GM12891 (cell line): ENCODE measurements at regions not wholly inside any gene's neighbourhood (a gene's known extent, or its start where the extent isn't known, plus 50 kb on each side); places are given as distances from the start of the nearest gene placed in this dataset.

ENCODE experiments used
- DNase-seq: peaks from one replicate; pipeline ENCODE4 v3.0.0; 2011; ENCODE audit warnings: low spot score; ENCODE audit not compliant: insufficient read length
- FAIRE-seq: peaks from 2 replicates; lab custom pipeline; 2011; peaks lifted over from hg19 to GRCh38; lab: Jason Lieb, UNC
- PAX5 ChIP-seq: IDR thresholded peaks from 2 replicates; pipeline ENCODE4 v1.6.1; 2011; ENCODE audit warnings: low read length, moderate library complexity, mild to moderate bottlenecking; ENCODE audit not compliant: insufficient read depth, severe bottlenecking
- POLR2A ChIP-seq: IDR thresholded peaks from 2 replicates; pipeline ENCODE4 v1.6.1; 2011; ENCODE audit warnings: low read depth, low read length, control low read depth
- POLR2AphosphoS5 ChIP-seq: IDR thresholded peaks from 2 replicates; pipeline ENCODE4 v1.6.1; 2011; ENCODE audit warnings: low read depth, low read length, control low read depth
- POU2F2 ChIP-seq: IDR thresholded peaks from 2 replicates; pipeline ENCODE4 v1.6.1; 2011; ENCODE audit warnings: low read depth, mild to moderate bottlenecking, control low read depth, low read length, moderate library complexity
- SPI1 ChIP-seq: IDR thresholded peaks from 2 replicates; pipeline ENCODE4 v1.6.1; 2011; ENCODE audit warnings: low read depth, low read length, control low read depth
- TAF1 ChIP-seq: IDR thresholded peaks from 2 replicates; pipeline ENCODE4 v1.6.1; 2011; ENCODE audit warnings: low read depth, low read length, control low read depth

DNA sequence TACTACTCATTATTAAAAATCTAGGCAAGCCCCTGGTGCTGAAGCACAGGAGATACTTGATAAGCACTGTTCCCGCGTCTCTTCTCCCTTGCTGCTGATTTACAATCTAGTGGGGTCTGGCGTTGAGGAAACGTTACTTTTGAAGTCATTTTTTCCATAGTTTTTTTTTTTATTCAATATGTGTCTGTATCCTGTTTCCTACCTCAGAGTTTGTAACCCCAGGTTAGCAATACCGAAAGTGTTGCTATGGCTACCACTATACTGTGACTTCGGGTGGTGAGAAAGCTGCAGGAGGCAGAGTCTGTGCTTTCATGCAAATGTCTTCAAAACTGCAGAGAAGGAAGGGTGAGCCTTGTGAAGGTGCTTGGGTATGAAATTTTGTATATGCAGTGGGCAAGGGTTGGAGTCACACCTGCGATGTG lies 458.8 kb upstream of the GHITM start:
- FAIRE-seq = peak; percentile 97
- peak; percentile 33 for DNase-seq
- TF ChIP-seq POLR2AphosphoS5 (no peak), POU2F2 (peak; percentile 90), POLR2A (no peak)

DNA sequence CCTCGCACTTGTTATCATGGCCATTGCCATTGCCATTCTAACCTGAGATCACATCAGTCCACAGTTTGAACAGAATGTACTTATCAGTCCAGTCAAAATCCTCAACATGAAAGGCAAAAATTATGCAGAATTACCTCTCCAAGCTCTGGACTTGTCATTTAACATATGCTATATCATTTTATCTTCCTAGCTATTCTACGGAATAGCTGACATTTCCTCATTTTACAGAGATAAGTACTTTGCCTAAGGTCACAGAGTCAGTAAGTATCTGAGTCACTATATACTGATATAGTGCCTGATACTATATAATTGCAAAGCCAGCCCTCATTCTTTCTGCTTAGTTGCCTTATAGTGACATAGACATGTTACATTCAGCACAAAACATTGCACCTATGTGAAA lies 456.9 kb upstream of the GHITM start:
- no peak for TF ChIP-seq TAF1
- DNase-seq = no peak
- FAIRE-seq = peak; percentile 51

DNA sequence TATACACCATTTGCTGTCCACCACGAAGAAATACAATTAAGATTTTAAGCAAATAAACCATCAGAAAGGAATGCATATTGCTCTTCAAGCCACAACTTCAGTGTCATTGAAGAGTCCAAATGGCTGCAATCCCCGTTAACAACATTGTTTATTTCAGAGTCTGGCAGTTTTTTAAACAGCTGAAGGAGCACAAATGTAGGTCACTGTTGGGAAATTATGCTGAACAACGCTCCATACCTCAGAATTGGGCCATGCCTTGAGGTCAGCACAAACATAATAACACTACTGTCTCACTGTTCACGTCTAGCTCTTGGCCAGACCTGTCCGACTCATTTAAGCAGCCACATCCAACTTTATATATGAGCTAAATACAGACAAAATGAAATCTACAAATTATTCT lies 453.9 kb upstream of the GHITM start:
- no peak for DNase-seq
- no peak for FAIRE-seq
- no peak for TF ChIP-seq POLR2AphosphoS5

DNA sequence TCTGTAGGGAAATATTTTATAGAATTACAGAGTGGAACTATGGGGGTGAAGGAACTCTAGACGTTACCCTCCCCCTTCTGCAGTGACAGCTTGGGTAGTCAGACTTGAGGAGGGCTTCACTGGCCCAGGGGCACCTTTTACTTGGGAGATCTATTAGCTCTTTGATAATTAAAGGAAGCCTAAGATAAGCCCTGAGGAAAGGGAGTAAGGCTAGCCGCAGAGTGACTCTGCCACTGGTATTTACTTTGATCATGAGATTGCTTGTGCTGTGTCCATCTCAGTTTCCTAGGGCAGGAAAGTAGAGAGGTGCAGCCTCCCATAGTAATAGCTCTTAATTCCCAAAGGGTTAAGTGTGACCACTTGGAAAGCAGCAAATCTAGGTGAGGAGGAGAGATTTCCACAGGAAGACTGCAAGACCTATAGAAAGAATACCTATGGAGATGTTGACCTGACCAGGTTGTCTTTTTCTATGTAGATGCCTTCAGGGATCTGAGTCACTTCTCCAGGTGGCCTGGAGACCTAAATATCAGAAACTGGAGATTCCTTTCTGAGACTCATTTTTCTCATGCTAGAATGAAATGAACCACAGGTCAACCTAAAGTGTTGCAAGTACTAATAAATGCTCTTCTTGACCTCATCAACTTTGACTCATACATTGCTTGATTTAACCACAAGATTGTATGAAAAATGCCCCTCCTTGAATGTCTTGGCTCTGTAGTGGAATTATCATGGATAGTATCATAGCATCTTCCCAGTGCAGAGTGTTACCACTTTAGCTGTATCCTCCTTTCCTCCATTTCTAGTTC lies 447.3 kb upstream of the GHITM start:
- FAIRE-seq = no peak
- TF ChIP-seq POLR2AphosphoS5 (no peak), PAX5 (no peak), POU2F2 (no peak), TAF1 (no peak), SPI1 (no peak), POLR2A (no peak)
- DNase-seq = no peak

DNA sequence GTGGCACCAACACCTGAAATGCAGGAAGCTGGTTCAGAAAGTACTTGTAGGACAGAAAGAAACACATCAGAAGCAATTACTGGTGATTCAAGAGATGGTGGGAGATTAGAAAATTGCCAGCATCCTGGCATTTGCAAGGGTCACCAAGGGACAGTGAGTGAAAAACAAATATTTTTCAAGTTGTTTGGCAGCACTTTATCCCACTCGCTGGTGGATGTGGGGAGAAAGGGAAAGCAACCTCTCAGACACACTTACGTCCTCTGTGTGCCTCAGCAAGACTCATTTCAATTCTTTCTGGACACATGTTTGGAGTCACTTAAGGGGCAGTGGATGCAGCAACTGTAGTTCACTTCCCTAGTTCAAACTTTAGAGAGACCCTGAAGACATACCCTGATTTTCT lies 440.4 kb upstream of the GHITM start:
- FAIRE-seq (no peak), DNase-seq (no peak)
- TF ChIP-seq TAF1 (no peak), POU2F2 (no peak), POLR2A (no peak), PAX5 (no peak)

DNA sequence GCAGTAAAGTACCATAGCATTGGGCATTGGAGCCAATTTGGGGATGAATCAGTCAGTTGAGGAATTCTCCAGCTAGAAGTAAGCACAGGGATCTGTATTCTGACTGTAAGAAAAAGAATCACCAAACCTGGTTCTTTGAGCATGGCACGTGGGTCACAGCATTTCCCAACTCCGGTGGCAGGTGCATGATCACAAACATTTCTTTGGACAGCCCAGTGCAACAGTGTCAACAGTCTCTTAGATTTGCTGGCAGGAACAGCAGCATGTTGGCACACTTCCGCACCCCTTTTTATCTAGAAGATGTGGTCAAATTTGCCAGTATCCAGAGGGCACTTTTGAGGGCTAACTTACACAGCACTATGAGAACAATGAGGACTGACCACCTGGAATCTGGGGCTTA lies 437.5 kb upstream of the GHITM start:
- TF ChIP-seq PAX5 = no peak
- TF ChIP-seq POLR2AphosphoS5 = no peak
- no peak for TF ChIP-seq POU2F2
- no peak for TF ChIP-seq TAF1
- TF ChIP-seq POLR2A = no peak
- TF ChIP-seq SPI1 = no peak
- no peak for DNase-seq
- no peak for FAIRE-seq

DNA sequence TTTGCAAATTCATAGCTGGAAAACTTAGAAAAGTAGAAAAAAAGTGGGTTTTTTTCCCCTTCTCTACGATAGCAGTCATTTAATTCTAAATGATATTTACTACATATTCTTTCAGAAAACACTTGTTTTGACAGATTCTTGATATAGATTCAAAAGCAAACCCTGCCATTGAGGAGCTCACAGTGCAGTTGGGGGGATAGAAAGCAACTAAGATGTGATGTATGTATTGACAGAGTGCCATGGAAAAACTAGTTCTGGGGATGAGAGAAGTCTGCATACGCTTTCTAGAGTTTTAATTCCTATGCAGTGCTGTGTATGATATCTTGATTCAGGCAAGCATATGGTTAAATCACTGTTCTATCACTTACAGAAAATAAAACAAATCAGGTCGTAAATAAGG lies 436.6 kb upstream of the GHITM start:
- DNase-seq = no peak
- TF ChIP-seq SPI1 (no peak), TAF1 (no peak), POLR2AphosphoS5 (no peak)
- no peak for FAIRE-seq

DNA sequence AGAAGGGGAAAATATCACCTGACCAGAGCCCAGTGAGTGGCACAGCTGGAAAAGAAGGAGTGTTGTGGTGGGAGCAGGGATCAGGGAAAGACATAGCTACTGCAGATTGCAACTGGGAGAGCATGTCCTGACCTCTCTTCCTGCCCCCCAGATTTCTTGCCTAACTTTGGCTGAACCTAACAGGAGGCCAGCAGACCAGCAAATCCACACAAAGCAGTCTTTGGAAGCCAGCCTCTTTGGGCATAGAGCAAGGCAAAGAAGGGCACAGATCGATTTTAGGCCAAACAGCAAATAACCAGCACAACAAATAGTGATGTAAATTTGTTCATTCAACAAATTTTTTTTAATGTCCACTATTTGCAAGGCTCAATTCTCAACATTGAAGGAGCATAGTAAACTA lies 433.2 kb upstream of the GHITM start:
- DNase-seq = no peak
- FAIRE-seq = no peak
- TF ChIP-seq POLR2A = no peak
- TF ChIP-seq SPI1 = no peak
- TF ChIP-seq POU2F2 = no peak
- no peak for TF ChIP-seq POLR2AphosphoS5
- TF ChIP-seq PAX5 = no peak
- no peak for TF ChIP-seq TAF1

DNA sequence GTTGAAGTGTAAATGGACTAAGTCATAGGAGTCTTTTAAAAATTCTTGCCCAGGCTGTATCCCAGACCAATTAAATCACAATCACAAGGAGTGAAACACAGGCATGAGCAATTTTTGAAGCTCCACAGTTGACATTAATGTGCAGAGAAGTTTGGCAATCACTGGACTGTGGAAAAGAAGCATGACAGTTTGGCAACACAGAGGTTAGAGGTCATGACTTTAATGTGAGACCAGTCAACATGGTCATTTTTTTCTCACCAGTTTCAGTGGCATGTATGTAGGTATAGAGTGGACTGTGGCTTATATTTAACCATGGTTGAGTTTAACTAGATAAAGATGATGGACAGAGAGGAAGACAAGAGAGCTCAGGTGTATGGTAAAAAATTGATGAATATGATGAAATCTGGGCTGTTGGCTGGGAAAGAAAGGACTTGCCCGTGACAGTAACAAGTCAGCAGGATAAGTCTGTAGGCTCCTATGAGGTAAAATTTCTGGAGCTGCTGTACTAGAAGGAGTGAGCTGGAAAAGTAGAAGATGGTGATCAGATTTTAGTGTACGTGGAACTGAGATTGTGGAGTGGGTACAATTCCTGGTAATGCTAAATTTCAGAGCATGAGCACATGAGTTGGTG lies 432.2 kb upstream of the GHITM start:
- FAIRE-seq = no peak
- no peak for TF ChIP-seq SPI1
- TF ChIP-seq PAX5 = no peak
- TF ChIP-seq POU2F2 = no peak

DNA sequence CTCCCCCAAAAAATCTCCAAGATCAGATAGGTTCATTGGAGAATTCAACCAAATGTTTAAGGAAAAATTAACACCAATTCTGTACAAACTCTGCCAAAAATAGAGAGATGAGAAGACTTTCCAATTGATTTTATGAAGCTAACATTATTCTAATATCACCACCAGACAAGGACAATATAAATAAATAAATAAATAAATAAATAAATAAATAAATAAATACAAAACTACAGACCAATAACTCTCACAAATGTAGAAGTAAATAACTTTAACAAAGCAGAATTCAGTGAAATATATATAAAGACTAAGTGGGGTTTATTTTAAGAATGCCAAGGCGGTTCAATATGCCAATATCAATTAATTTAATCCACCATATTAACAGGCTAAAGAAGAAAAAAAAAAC lies 425.9 kb upstream of the GHITM start:
- DNase-seq (no peak), FAIRE-seq (no peak)
- no peak for TF ChIP-seq POLR2AphosphoS5
- TF ChIP-seq TAF1 = no peak
- no peak for TF ChIP-seq POU2F2
- no peak for TF ChIP-seq POLR2A

More for the DNA sequence above, 432.2 kb upstream of the GHITM start:
- no peak for DNase-seq

DNA sequence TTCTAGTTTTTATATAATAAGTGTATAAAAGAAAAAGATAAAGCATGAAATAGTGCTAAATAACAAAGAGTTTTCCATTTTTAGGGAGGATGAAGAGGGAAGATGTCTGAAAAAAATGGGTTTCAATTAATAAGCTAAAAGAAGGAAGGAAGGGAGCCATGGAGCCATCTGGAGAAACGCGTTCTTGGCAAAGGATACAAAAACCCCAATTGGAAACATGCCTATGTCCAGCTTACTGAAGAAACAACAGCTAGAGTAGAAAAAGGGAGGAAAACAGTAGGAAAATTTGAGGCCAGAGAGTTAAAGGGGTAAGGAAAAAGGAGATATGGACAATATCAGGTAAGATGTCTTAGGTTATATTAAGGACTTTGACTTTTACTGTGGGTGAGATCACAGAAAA lies 416.2 kb upstream of the GHITM start:
- TF ChIP-seq TAF1 = no peak
- no peak for TF ChIP-seq POU2F2
- TF ChIP-seq SPI1 = no peak
- TF ChIP-seq POLR2AphosphoS5 = no peak
- TF ChIP-seq PAX5 = no peak
- no peak for TF ChIP-seq POLR2A
- DNase-seq (no peak), FAIRE-seq (no peak)
